Lower leg skin (tissue), 3 donors: ENCODE measurements at regions not wholly inside any gene's neighbourhood (a gene's known extent, or its start where the extent isn't known, plus 50 kb on each side); places are given as distances from the start of the nearest gene placed in this dataset.

Source experiments
- CTCF ChIP-seq, 3 donors: fragments of 450-650 bp; IDR thresholded peaks; one replicate each; pipeline ENCODE4 v1.5.1; 2016; ENCODE audit warnings: antibody characterized with exemption in 3 of 3, mild to moderate bottlenecking in 3 of 3, moderate library complexity in 2 of 3
- POLR2A ChIP-seq, 2 donors: fragments of 450-650 bp; IDR thresholded peaks; one replicate each; pipeline ENCODE4 v1.6.1; 2016 to 2017; ENCODE audit warnings: antibody characterized with exemption in 2 of 2, mild to moderate bottlenecking in 1 of 2, moderate library complexity in 1 of 2

DNA sequence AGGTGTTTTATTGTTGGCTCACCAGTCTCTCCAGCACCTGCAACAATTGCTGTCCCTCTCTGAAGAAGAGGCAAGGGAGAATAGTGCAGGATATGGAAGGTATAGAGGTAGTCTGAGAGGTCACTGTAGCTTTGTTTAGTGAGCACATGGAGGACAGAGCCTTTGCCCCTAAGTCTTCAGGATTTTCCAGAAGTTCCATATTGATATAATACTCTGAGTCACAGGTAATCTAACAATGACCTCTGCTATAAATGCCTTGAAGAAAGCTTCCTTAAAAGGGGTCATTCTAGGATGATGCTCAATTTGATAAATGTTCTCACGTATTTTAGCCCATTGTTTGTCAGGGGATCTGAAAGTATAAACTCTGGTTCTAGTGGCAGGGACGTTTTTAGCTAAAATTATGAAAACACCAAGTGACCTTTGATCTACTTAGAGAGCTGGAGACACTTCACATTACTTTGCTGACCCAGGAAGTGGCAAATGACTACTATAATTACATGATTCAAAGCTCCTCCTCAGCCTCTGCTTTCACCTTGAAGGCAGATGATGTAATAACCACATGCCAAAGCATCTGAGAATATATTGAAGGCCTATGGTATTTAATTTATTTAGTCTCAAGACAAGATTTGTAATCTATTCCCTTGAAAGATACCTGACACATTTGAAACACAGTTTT, 366.9 kb upstream of the NUDT12 start:
- TF ChIP-seq CTCF (IDR thresholded peaks at IDR 0.05) (no peak), POLR2A (IDR thresholded peaks at IDR 0.05) (no peak)
